ENCODE measurements at regions not wholly inside any gene's neighbourhood (a gene's known extent, or its start where the extent isn't known, plus 50 kb on each side); places are given as distances from the start of the nearest gene placed in this dataset.
"Not testable (repeated sequence)": the region's sequence is repeated elsewhere in the genome, so short reads cannot be mapped to it uniquely, and the experiment has no call there.

DNA sequence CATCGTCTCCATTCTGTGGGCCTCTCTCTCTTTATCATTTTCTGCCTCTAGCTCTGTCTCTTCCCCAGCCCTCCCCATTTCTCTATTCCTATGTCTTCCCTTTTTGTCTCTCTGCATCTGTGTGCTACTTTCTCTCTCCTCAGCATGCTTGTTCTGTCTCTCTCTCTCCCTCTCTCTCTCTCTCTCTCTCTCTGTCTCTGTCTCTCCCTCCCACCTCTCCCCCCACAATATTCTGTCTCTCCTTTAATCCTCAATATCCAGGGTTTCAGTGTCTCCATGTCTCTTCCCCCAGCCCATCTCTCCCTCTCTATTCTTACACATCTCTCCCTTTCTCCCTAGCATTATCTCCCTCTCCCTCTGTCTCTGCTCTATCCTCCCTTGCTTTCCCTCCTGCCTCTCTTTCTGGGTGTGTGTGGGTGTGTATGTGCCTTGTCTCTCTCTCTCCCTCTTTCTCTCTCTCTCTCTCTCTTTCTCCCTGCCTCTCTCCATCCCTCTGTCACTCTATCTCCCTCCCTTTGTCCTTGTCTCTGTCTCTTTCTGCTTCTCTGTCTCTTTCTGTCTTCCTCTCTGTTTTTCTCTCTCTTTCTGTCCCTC lies 76.9 kb upstream of the SIRPA start:
- H3K27ac Mint-ChIP-seq (ENCODE audit: unreplicated experiment), result peak overlapping the region; percentile 31
- DNase-seq (ENCODE audit: low spot score), result no peak
- peaks cover 12% of the 10 kb centered on the region for H3K27me3 Mint-ChIP-seq (ENCODE audit: unreplicated experiment)
- H3K9me3 Mint-ChIP-seq (ENCODE audit: unreplicated experiment), result no peaks in the 10 kb centered on the region
- peaks cover 5% of the 10 kb centered on the region for H3K36me3 Mint-ChIP-seq (ENCODE audit: low read depth, unreplicated experiment)
- H3K4me1 Mint-ChIP-seq (ENCODE audit: unreplicated experiment), result peaks cover 53% of the 10 kb centered on the region
- peak overlapping the region; percentile 63 for H3K4me3 Mint-ChIP-seq (ENCODE audit: unreplicated experiment)
- no peak for TF ChIP-seq CTCF (IDR thresholded peaks at IDR 0.05; ENCODE audit: unreplicated experiment)

GRCh38 chr20:1817577-1818211 lies 77.5 kb upstream of the SIRPA start:
- H3K9me3 Mint-ChIP-seq (ENCODE audit: unreplicated experiment), result no peaks in the 10 kb centered on the region
- no peak overlapping the region for H3K27ac Mint-ChIP-seq (ENCODE audit: unreplicated experiment)
- peaks cover 5% of the 10 kb centered on the region for H3K36me3 Mint-ChIP-seq (ENCODE audit: low read depth, unreplicated experiment)
- H3K4me1 Mint-ChIP-seq (ENCODE audit: unreplicated experiment), result peaks cover 53% of the 10 kb centered on the region
- H3K27me3 Mint-ChIP-seq (ENCODE audit: unreplicated experiment), result peaks cover 15% of the 10 kb centered on the region
- no peak for DNase-seq (ENCODE audit: low spot score)
- no peak for TF ChIP-seq CTCF (IDR thresholded peaks at IDR 0.05; ENCODE audit: unreplicated experiment)
- H3K4me3 Mint-ChIP-seq (ENCODE audit: unreplicated experiment), result no peak overlapping the region

DNA sequence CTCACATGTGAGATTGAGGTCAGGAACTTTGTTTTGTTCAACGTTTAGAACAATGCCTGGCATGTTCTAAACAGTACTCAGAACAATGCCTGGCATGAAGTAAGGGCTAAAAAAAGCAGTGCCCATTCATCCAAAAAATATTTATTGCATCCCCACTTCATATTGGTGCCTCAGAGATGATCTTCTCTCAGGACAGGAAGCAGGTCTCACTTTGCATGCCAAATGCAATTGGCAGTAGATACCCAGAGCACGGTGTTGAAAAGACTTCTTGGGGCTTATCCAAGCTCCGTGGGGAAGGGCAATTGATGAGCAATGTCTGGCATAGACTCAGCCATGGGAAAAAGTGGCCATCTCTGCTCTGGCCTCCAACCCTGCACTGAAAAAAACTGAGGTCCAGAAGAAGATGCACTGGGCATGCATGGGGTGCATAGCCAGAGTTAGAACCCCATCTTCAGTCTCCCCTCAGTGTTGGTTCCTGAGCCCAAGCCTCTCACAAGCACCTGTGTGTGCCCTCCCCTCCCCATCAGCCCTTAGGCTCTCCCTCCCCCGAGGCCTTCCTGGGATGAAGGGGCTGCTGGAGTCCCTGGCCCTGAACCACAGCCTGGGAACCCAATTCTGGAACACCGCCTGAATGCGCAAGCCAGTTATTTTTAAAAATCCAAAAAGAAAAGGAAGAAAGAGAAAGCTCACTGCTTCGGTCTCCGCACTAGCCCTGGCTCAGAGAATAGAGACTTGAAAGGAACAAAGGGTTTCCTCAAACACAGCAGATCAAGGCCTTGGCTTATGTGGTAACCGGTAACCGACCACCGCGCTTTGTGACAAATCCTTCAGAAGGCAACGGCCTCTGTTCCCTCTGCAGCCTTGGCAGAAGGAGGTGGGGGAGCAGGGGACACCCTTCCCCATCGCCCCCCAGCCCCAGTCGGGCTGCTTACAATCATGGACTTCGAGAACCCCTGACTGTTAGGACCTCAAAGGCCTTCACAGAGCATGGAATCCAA lies 78.5 kb upstream of the SIRPA start:
- Mint-ChIP-seq H3K27me3 (ENCODE audit: unreplicated experiment) (peaks cover 15% of the 10 kb centered on the region), H3K36me3 (ENCODE audit: low read depth, unreplicated experiment) (peaks cover 5% of the 10 kb centered on the region), H3K27ac (ENCODE audit: unreplicated experiment) (peak overlapping the region; percentile 15), H3K4me1 (ENCODE audit: unreplicated experiment) (peaks cover 49% of the 10 kb centered on the region), H3K4me3 (ENCODE audit: unreplicated experiment) (no peak overlapping the region), H3K9me3 (ENCODE audit: unreplicated experiment) (no peaks in the 10 kb centered on the region)
- DNase-seq (ENCODE audit: low spot score), result no peak
- TF ChIP-seq CTCF (IDR thresholded peaks at IDR 0.05; ENCODE audit: unreplicated experiment), result no peak

DNA sequence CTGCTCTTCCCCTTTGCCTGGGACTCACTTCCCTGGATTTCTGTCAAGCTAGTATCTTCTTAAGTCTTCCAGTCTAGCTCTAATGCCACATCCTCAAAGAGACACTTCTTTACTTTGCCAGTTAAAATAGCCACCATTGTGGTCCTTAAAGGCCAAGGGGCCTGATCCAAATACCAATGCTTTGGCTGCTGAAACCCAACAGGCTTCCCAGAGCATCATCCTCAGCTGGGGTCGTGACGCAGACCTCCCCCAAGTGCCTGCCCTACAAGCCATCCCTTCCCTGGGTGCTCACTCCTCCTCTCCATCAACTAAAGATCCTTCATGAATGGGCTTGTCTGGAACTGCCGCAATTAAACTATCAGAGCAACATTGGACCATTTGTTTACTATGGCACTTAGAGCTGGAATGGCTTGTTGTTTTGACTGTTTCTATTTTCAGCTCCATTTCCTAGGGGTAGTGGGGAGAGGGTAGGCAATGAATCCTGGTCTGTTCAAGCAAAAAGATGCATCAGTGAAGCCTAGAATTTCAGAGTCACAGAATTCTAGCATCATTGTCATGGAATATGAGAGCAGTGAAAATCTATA lies 79.6 kb upstream of the SIRPA start:
- H3K27ac Mint-ChIP-seq (ENCODE audit: unreplicated experiment), result no peak overlapping the region
- peaks cover 51% of the 10 kb centered on the region for H3K4me1 Mint-ChIP-seq (ENCODE audit: unreplicated experiment)
- TF ChIP-seq CTCF (IDR thresholded peaks at IDR 0.05; ENCODE audit: unreplicated experiment), result no peak

DNA sequence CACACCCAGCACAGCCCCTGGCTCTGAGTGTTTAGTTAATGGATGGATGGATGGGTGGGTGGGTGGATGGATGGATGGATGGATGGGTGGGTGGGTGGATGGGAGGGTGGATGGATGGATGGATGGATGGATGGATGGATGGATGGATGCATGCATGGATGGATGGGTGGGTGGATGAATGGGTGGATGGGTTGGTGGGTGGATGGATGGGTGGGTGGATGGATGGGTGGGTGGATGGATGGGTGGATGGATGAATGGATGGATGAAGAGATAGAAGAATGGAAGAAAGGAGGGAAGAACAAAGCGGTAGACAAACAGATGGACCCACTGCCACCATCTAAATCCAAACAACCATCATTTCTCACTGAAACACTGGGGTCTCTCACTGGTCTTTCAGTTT lies 80.3 kb upstream of the SIRPA start:
- DNase-seq (ENCODE audit: low spot score); H3K36me3 Mint-ChIP-seq (ENCODE audit: low read depth, unreplicated experiment); H3K4me3 Mint-ChIP-seq (ENCODE audit: unreplicated experiment); H3K27me3 Mint-ChIP-seq (ENCODE audit: unreplicated experiment); H3K9me3 Mint-ChIP-seq (ENCODE audit: unreplicated experiment); H3K27ac Mint-ChIP-seq (ENCODE audit: unreplicated experiment): not testable (repeated sequence)
- H3K4me1 Mint-ChIP-seq (ENCODE audit: unreplicated experiment), result peaks cover 54% of the 10 kb centered on the region

More for the DNA sequence above, 79.6 kb upstream of the SIRPA start:
- Mint-ChIP-seq H3K36me3 (ENCODE audit: low read depth, unreplicated experiment) (no peaks in the 10 kb centered on the region), H3K27me3 (ENCODE audit: unreplicated experiment) (peaks cover 10% of the 10 kb centered on the region), H3K9me3 (ENCODE audit: unreplicated experiment) (no peaks in the 10 kb centered on the region), H3K4me3 (ENCODE audit: unreplicated experiment) (no peak overlapping the region)
- no peak for DNase-seq (ENCODE audit: low spot score)

Measured in endothelial cell (in vitro differentiated cells).